ENCODE measurements at regions not wholly inside any gene's neighbourhood (a gene's known extent, or its start where the extent isn't known, plus 50 kb on each side); places are given as distances from the start of the nearest gene placed in this dataset.

- ChIA-PET RAD21 (ENCODE audit: low non-redundant PET in 1 of 2, low total read pairs in 2 of 2, uncharacterized antibody in 2 of 2, unreplicated experiment in 2 of 2) (no interaction called here), POLR2A (no interaction called here), CTCF (no interaction called here)
- Histone ChIP-seq H3K79me2 (ENCODE audit: insufficient read depth, low read length) (no peaks in the 10 kb centered on the region), H2AFZ (ENCODE audit: low read depth, low read length, poor library complexity, severe bottlenecking) (no peak overlapping the region), H3K9me2 (ENCODE audit: insufficient read depth) (no peaks in the 10 kb centered on the region), H3K27ac (ENCODE audit: low read depth, low read length) (no peak overlapping the region), H4K20me1 (ENCODE audit: insufficient read depth) (no peaks in the 10 kb centered on the region; the same call in 1 of the 2 replicates), H3K4me3 (replicated peaks in 1 of 2; ENCODE audit: low read depth in 1 of 2, low read length in 2 of 2) (no peak overlapping the region), H3K36me3 (ENCODE audit: control insufficient read depth in 1 of 2, insufficient read depth in 2 of 2, low read length in 2 of 2) (no peaks in the 10 kb centered on the region), H3K27me3 (ENCODE audit: insufficient read depth, low read length) (no peaks in the 10 kb centered on the region), H3K4me1 (ENCODE audit: control insufficient read depth in 1 of 2, insufficient read depth in 2 of 2, low read length in 2 of 2) (no peaks in the 10 kb centered on the region), H3K9me3 (ENCODE audit: control insufficient read depth in 1 of 2, insufficient read depth in 1 of 2, low read depth in 1 of 2, low read length in 2 of 2) (no peaks in the 10 kb centered on the region), H3K4me2 (ENCODE audit: low read length) (no peak overlapping the region), H3K9ac (ENCODE audit: low read length) (no peak overlapping the region)
- ATAC-seq (no peak), DNase-seq (ENCODE audit: low read depth, low spot score) (no peak)
- no TSS peak for BruUV-seq (replicated peaks)
- intact Hi-C loops (cut with micrococcal nuclease), result no loop called here
- TF ChIP-seq SRF (IDR thresholded peaks at IDR 0.05; ENCODE audit: low read depth) (no peak), POLR2A (IDR thresholded peaks at IDR 0.05; ENCODE audit: borderline replicate concordance, extremely low read depth, insufficient read depth, insufficient read length) (no peak), EZH2phosphoT487 (IDR thresholded peaks at IDR 0.05; ENCODE audit: borderline replicate concordance) (no peak), SIN3A (IDR thresholded peaks at IDR 0.05; ENCODE audit: low read depth) (no peak), CTCF (IDR thresholded peaks at IDR 0.05 in 2 of 3, conservative IDR thresholded peaks at IDR 0.05 in 1 of 3; ENCODE audit: borderline replicate concordance in 1 of 3, insufficient read depth in 1 of 3, low read depth in 2 of 3, low read length in 2 of 3) (no peak), ZNF274 (IDR thresholded peaks at IDR 0.05; ENCODE audit: low read depth, low read length) (no peak), JUND (IDR thresholded peaks at IDR 0.05) (no peak), EZH2 (IDR thresholded peaks at IDR 0.05) (no peak), YY1 (IDR thresholded peaks at IDR 0.05; ENCODE audit: extremely low read depth, insufficient replicate concordance, low read depth, low read length) (no peak), ZFX (IDR thresholded peaks at IDR 0.05) (no peak), REST (IDR thresholded peaks at IDR 0.05; ENCODE audit: low read depth) (no peak)
These were observed 1039.1 kb upstream of the TENM3 start for GRCh38 chr4:181204109-181204508.

All from HCT116 (cell line).